GM11168 (cell line): ENCODE measurements at regions not wholly inside any gene's neighbourhood (a gene's known extent, or its start where the extent isn't known, plus 50 kb on each side); places are given as distances from the start of the nearest gene placed in this dataset.
"Not testable (repeated sequence)": the region's sequence is repeated elsewhere in the genome, so short reads cannot be mapped to it uniquely, and the experiment has no call there.

ENCODE experiments used
- in situ Hi-C: fragments of 300-500 bp; cut with MboI; formaldehyde crosslinking; loops from one replicate; pipeline ENCODE4 v1.12.0; 2022; ENCODE audit warnings: low sequenced_read_pairs; ENCODE audit not compliant: unreplicated experiment

- in situ Hi-C loops, result no loop called here
These were observed 502.7 kb upstream of the SMIM31 start for GRCh38 chr4:164251257-164251656.

- in situ Hi-C loops, result no loop called here
These were observed 501.6 kb upstream of the SMIM31 start for GRCh38 chr4:164252286-164252685.

- in situ Hi-C loops, result no loop called here
These were observed 492.1 kb upstream of the SMIM31 start for GRCh38 chr4:164261831-164262230.

- in situ Hi-C loops, result not testable (repeated sequence)
These were observed 491.4 kb upstream of the SMIM31 start for GRCh38 chr4:164262508-164262907.

GRCh38 chr4:164277414-164277813 is 476.5 kb upstream of the SMIM31 start:
- in situ Hi-C loops, result not testable (repeated sequence)

GRCh38 chr4:164287173-164287572 is 466.8 kb upstream of the SMIM31 start:
- in situ Hi-C loops, result no loop called here

- in situ Hi-C loops, result no loop called here
These were observed 465.4 kb upstream of the SMIM31 start for GRCh38 chr4:164288578-164288977.

- in situ Hi-C loops, result no loop called here
These were observed 460.7 kb upstream of the SMIM31 start for GRCh38 chr4:164293203-164293602.

GRCh38 chr4:164293743-164294142 is 460.2 kb upstream of the SMIM31 start:
- in situ Hi-C loops, result no loop called here

GRCh38 chr4:164301430-164301829 is 452.5 kb upstream of the SMIM31 start:
- in situ Hi-C loops, result no loop called here

- in situ Hi-C loops, result no loop called here
These were observed 449.8 kb upstream of the SMIM31 start for GRCh38 chr4:164304101-164304639.

- in situ Hi-C loops, result no loop called here
These were observed 449.1 kb upstream of the SMIM31 start for GRCh38 chr4:164304861-164305260.

GRCh38 chr4:164307262-164307661 is 446.7 kb upstream of the SMIM31 start:
- in situ Hi-C loops, result no loop called here

- in situ Hi-C loops, result no loop called here
These were observed 441.3 kb upstream of the SMIM31 start for GRCh38 chr4:164312671-164313070.

GRCh38 chr4:164313853-164314252 is 440.1 kb upstream of the SMIM31 start:
- in situ Hi-C loops, result no loop called here

- in situ Hi-C loops, result no loop called here
These were observed 435.6 kb upstream of the SMIM31 start for GRCh38 chr4:164318350-164318749.

GRCh38 chr4:164319688-164320087 is 434.2 kb upstream of the SMIM31 start:
- in situ Hi-C loops, result no loop called here

GRCh38 chr4:164320847-164321246 is 433.1 kb upstream of the SMIM31 start:
- in situ Hi-C loops, result no loop called here

GRCh38 chr4:164326056-164326455 is 427.9 kb upstream of the SMIM31 start:
- in situ Hi-C loops, result no loop called here

- in situ Hi-C loops, result no loop called here
These were observed 416.5 kb upstream of the SMIM31 start for GRCh38 chr4:164337219-164337944.

- in situ Hi-C loops, result no loop called here
These were observed 410.4 kb upstream of the SMIM31 start for GRCh38 chr4:164343472-164343976.

GRCh38 chr4:164345756-164346155 is 408.2 kb upstream of the SMIM31 start:
- in situ Hi-C loops, result no loop called here
